H1 (cell line): ENCODE measurements at regions not wholly inside any gene's neighbourhood (a gene's known extent, or its start where the extent isn't known, plus 50 kb on each side); places are given as distances from the start of the nearest gene placed in this dataset.

Experiments used
- CTCF ChIA-PET: fragments of 300-600 bp; sonication (Branson Sonifier 250); formaldehyde crosslinking; loops from one replicate; lab custom pipeline; 2021; ENCODE audit not compliant: partially characterized antibody; lab: Charles Lee
- POLR2A ChIA-PET: fragments of 300-600 bp; sonication (Branson Sonifier 250); formaldehyde crosslinking; loops from one replicate; lab custom pipeline; 2021; ENCODE audit warnings: inconsistent platforms; ENCODE audit not compliant: partially characterized antibody; lab: Charles Lee
- DNase-seq, 2 experiments: peaks; one replicate each; pipeline versions ENCODE4 v3.0.0 to v3.0.0-alpha.2; 2010 to 2022; ENCODE audit warnings: low spot score in 2 of 2, low read depth in 1 of 2, mixed read lengths in 1 of 2
- FAIRE-seq: peaks from 2 replicates; lab custom pipeline; 2011; peaks lifted over from hg19 to GRCh38; lab: Jason Lieb, UNC
- H2AFZ ChIP-seq: 2 replicates; pipeline ENCODE4 v1.8.1; 2012; ENCODE audit warnings: low read length, inconsistent platforms
- H2AK5ac ChIP-seq: 2 replicates; pipeline ENCODE4 v1.6.1; 2013; ENCODE audit warnings: low read depth, low read length
- H2BK120ac ChIP-seq: replicated peaks from 2 replicates; pipeline ENCODE3; 2013; ENCODE audit warnings: low read depth, low read length, inconsistent platforms
- H2BK12ac ChIP-seq: 2 replicates; pipeline ENCODE4 v1.6.1; 2013; ENCODE audit warnings: low read depth, low read length
- H2BK15ac ChIP-seq: 2 replicates; pipeline ENCODE4 v1.6.1; 2013; ENCODE audit warnings: low read length
- H2BK20ac ChIP-seq: 2 replicates; pipeline ENCODE4 v1.6.1; 2013; ENCODE audit warnings: low read length
- H2BK5ac ChIP-seq: 2 replicates; pipeline ENCODE4 v1.6.1; 2013; ENCODE audit warnings: low read depth, low read length
- H3K14ac ChIP-seq: 2 replicates; pipeline ENCODE4 v1.6.1; 2013; ENCODE audit warnings: inconsistent platforms; ENCODE audit not compliant: insufficient read length
- H3K18ac ChIP-seq: 2 replicates; pipeline ENCODE4 v1.6.1; 2013; ENCODE audit warnings: low read length; ENCODE audit errors: extremely low read depth
- H3K23ac ChIP-seq: 2 replicates; pipeline ENCODE4 v1.6.1; 2013; ENCODE audit warnings: inconsistent platforms; ENCODE audit not compliant: insufficient read length
- H3K23me2 ChIP-seq: 2 replicates; pipeline ENCODE4 v1.6.1; 2013; ENCODE audit warnings: low read depth, low read length
- H3K27ac ChIP-seq: 2 replicates; pipeline ENCODE4 v1.6.1; 2011; ENCODE audit warnings: low read depth, low read length, inconsistent platforms
- H3K27me3 ChIP-seq, 4 experiments: replicated peaks in 1 of 4; 1 replicate in 1 of 4; 2 replicates in 3 of 4; pipeline versions ENCODE4 v1.6.1 to v1.8.1; 2011 to 2013; ENCODE audit warnings: low read length in 3 of 4, mild to moderate bottlenecking in 3 of 4, inconsistent platforms in 2 of 4, mixed read lengths in 2 of 4, moderate library complexity in 1 of 4; ENCODE audit not compliant: control insufficient read depth in 3 of 4, insufficient read depth in 3 of 4; ENCODE audit errors: extremely low read depth in 1 of 4
- H3K36me3 ChIP-seq, 4 experiments: 2 replicates each; pipeline versions ENCODE4 v1.6.1 to v1.8.1; 2011 to 2013; ENCODE audit warnings: mild to moderate bottlenecking in 4 of 4, low read length in 3 of 4, moderate library complexity in 2 of 4, control low read depth in 1 of 4, inconsistent platforms in 1 of 4; ENCODE audit not compliant: insufficient read depth in 4 of 4, control insufficient read depth in 2 of 4
- H3K4ac ChIP-seq: replicated peaks from 2 replicates; pipeline ENCODE3; 2013; ENCODE audit warnings: low read length, low read depth, mixed read lengths, inconsistent platforms; ENCODE audit not compliant: insufficient read length
- H3K4me1 ChIP-seq, 4 experiments: replicated peaks in 1 of 4; 1 replicate in 1 of 4; 2 replicates in 3 of 4; pipeline versions ENCODE4 v1.6.1 to v1.8.1; 2011 to 2013; ENCODE audit warnings: low read length in 3 of 4, inconsistent platforms in 2 of 4, mixed read lengths in 1 of 4; ENCODE audit not compliant: insufficient read depth in 4 of 4, control insufficient read depth in 3 of 4
- H3K4me2 ChIP-seq, 2 experiments: 2 replicates each; pipeline versions ENCODE4 v1.6.1 to v1.8.1; 2011 to 2013; ENCODE audit warnings: low read depth in 2 of 2, low read length in 2 of 2, control low read depth in 1 of 2, inconsistent platforms in 1 of 2, mild to moderate bottlenecking in 1 of 2; ENCODE audit not compliant: insufficient read depth in 1 of 2
- H3K4me3 ChIP-seq, 4 experiments: fragments of 200-600, 300-600 bp in 1 of 4; sonication (generic), shearing (Covaris generic), sonication (Bioruptor Twin) in 1 of 4; 2 replicates each; pipeline versions ENCODE4 v1.5.1 to v1.8.1; 2011 to 2016; ENCODE audit warnings: low read length in 4 of 4, low read depth in 3 of 4, control low read depth in 2 of 4, inconsistent platforms in 2 of 4, mild to moderate bottlenecking in 2 of 4, mixed read lengths in 1 of 4, moderate library complexity in 1 of 4; ENCODE audit not compliant: insufficient read depth in 2 of 4; ENCODE audit errors: extremely low read depth in 1 of 4
- H3K56ac ChIP-seq: replicated peaks from 2 replicates; pipeline ENCODE3; 2013; ENCODE audit warnings: low read depth, mild to moderate bottlenecking, mixed read lengths, low read length, inconsistent platforms; ENCODE audit not compliant: insufficient read length
- H3K79me1 ChIP-seq: 2 replicates; pipeline ENCODE4 v1.6.1; 2013; ENCODE audit warnings: low read depth, low read length, control low read depth
- H3K79me2 ChIP-seq, 2 experiments: 2 replicates each; pipeline versions ENCODE4 v1.6.1 to v1.8.1; 2012 to 2013; ENCODE audit warnings: low read length in 2 of 2, mild to moderate bottlenecking in 2 of 2, inconsistent platforms in 1 of 2; ENCODE audit not compliant: insufficient read depth in 2 of 2, control insufficient read depth in 1 of 2
- H3K9ac ChIP-seq, 4 experiments: replicated peaks in 1 of 4; 1 replicate in 1 of 4; 2 replicates in 3 of 4; pipeline versions ENCODE4 v1.6.1 to v1.8.1; 2011 to 2013; ENCODE audit warnings: low read depth in 3 of 4, low read length in 3 of 4, control low read depth in 2 of 4, mild to moderate bottlenecking in 2 of 4, moderate library complexity in 2 of 4, inconsistent platforms in 1 of 4; ENCODE audit errors: extremely low read depth in 1 of 4
- H3K9me3 ChIP-seq, 2 experiments: 2 replicates each; pipeline versions ENCODE4 v1.6.1 to v1.8.1; 2012 to 2013; ENCODE audit warnings: mild to moderate bottlenecking in 2 of 2, moderate library complexity in 2 of 2, control low read depth in 1 of 2, inconsistent platforms in 1 of 2, low read depth in 1 of 2, low read length in 1 of 2, mixed read lengths in 1 of 2; ENCODE audit not compliant: insufficient read depth in 2 of 2
- H4K20me1 ChIP-seq, 2 experiments: replicated peaks in 1 of 2; 2 replicates each; pipeline versions ENCODE3 to v1.8.1; 2011 to 2013; ENCODE audit warnings: inconsistent platforms in 2 of 2, low read length in 2 of 2, mild to moderate bottlenecking in 1 of 2; ENCODE audit not compliant: insufficient read depth in 2 of 2, control insufficient read depth in 1 of 2
- H4K5ac ChIP-seq: 2 replicates; pipeline ENCODE4 v1.6.1; 2013; ENCODE audit warnings: low read length, low read depth, mixed read lengths, inconsistent platforms; ENCODE audit not compliant: insufficient read length
- H4K8ac ChIP-seq: 2 replicates; pipeline ENCODE4 v1.8.0; 2013; ENCODE audit warnings: mild to moderate bottlenecking, moderate library complexity, low read length, inconsistent platforms; ENCODE audit not compliant: insufficient read depth; ENCODE audit errors: extremely low read depth
- H4K91ac ChIP-seq: replicated peaks from 2 replicates; pipeline ENCODE3; 2013; ENCODE audit warnings: low read length, mixed read lengths, inconsistent platforms; ENCODE audit not compliant: insufficient read length
- ASH2L ChIP-seq: fragments of 200-600, 300-600 bp; sonication (generic); IDR thresholded peaks from one replicate; pipeline ENCODE4 v1.7.1; 2017; ENCODE audit warnings: low read length
- BCL11A ChIP-seq, 2 experiments: IDR thresholded peaks; one replicate each; pipeline ENCODE4 v1.6.1; 2011; ENCODE audit warnings: low read depth in 2 of 2, low read length in 2 of 2, mild to moderate bottlenecking in 2 of 2
- CBX5 ChIP-seq: fragments of 300-800, 300-1000 bp; sonication (generic); IDR thresholded peaks from 2 replicates; pipeline ENCODE4 v1.7.1; 2016; ENCODE audit warnings: antibody characterized with exemption, low read length, low read depth
- EZH2 ChIP-seq: fragments of 200-600 bp; sonication (generic); IDR thresholded peaks from 2 replicates; pipeline ENCODE4 v1.7.1; 2012; ENCODE audit warnings: low read depth, mild to moderate bottlenecking, moderate library complexity, low read length, inconsistent platforms; ENCODE audit not compliant: severe bottlenecking
- JUN ChIP-seq: IDR thresholded peaks from 2 replicates; pipeline ENCODE4 v1.6.1; 2011; ENCODE audit warnings: low read depth, mild to moderate bottlenecking, improper control_type of control experiment, low read length
- KDM5A ChIP-seq: fragments of 200-600 bp; IDR thresholded peaks from 2 replicates; pipeline ENCODE4 v1.7.1; 2012; ENCODE audit warnings: mild to moderate bottlenecking, low read length, inconsistent platforms, mixed read lengths
- NRF1 ChIP-seq: IDR thresholded peaks from 2 replicates; pipeline ENCODE4 v1.6.1; 2011; ENCODE audit warnings: mild to moderate bottlenecking, low read depth, low read length, improper control_type of control experiment
- POU5F1 ChIP-seq: IDR thresholded peaks from 2 replicates; pipeline ENCODE4 v1.6.1; 2011; ENCODE audit warnings: low read depth, mild to moderate bottlenecking, low read length, moderate library complexity
- RBBP5 ChIP-seq: IDR thresholded peaks from 2 replicates; pipeline ENCODE4 v1.7.1; 2012; ENCODE audit warnings: low read depth, mild to moderate bottlenecking, inconsistent platforms, low read length, moderate library complexity, borderline replicate concordance
- RNF2 ChIP-seq: fragments of 200-900, 300-1000 bp; sonication (generic); IDR thresholded peaks from 2 replicates; pipeline ENCODE4 v1.7.1; 2016; ENCODE audit warnings: borderline replicate concordance, low read depth, mild to moderate bottlenecking, antibody characterized with exemption, low read length; ENCODE audit not compliant: poor library complexity, severe bottlenecking; ENCODE audit errors: missing control alignments
- TAF1 ChIP-seq: IDR thresholded peaks from 2 replicates; pipeline ENCODE4 v1.6.1; 2011; ENCODE audit warnings: mild to moderate bottlenecking, low read depth, low read length
- TCF12 ChIP-seq: IDR thresholded peaks from 2 replicates; pipeline ENCODE4 v1.6.1; 2011; ENCODE audit warnings: low read depth, mild to moderate bottlenecking, low read length
- YY1 ChIP-seq: IDR thresholded peaks from 2 replicates; pipeline ENCODE4 v1.6.1; 2011; ENCODE audit warnings: low read depth, mild to moderate bottlenecking, low read length
- ZNF274 ChIP-seq: IDR thresholded peaks from 2 replicates; pipeline ENCODE4 v1.7.0; 2012; ENCODE audit warnings: low read length, borderline replicate concordance; ENCODE audit errors: extremely low read depth
- WGBS, 2 experiments: shearing (Covaris generic) in 1 of 2; methylation state at CpG; one replicate each; pipeline versions ENCODE4 v1.1.6 to v1.1.7; 2013 to 2015; ENCODE audit warnings: low lambda C conversion rate in 2 of 2, mixed read lengths in 2 of 2, inconsistent platforms in 1 of 2, low coverage in 1 of 2, missing lambda C conversion rate in 1 of 2; ENCODE audit not compliant: insufficient replicate concordance in 2 of 2, insufficient coverage in 1 of 2, insufficient read length in 1 of 2; ENCODE audit errors: extremely low coverage in 1 of 2, missing lambda C conversion rate in 1 of 2; 5-methylcytosine and 5-hydroxymethylcytosine counted together

DNA sequence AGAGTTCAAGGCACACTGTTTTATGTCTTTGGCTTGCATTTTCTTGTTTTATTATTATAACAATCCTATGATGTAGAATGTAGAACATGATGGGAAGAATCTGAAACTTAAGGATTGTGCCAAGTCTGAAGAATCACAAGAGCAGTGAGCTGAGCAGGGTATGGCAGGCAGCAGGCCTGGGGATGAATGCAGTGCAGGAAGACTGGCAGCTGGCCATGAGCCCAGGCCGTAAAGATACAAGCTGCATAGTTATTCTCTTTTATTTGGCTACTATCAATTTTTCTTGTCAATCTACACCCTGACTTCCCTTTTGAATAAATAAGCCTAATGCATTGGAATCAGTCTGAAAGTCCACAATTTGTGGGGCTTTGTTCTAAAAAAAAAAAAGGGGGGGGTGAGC lies 89.6 kb upstream of the ARPP21 start:
- ChIA-PET CTCF (no interaction called here), POLR2A (no interaction called here)
- H3K79me1 ChIP-seq = no peaks in the 10 kb centered on the region
- no peaks in the 10 kb centered on the region for H3K27me3 ChIP-seq
- H2BK120ac ChIP-seq = no peak overlapping the region
- no peak overlapping the region; the same call in 1 of the 2 replicates for H4K8ac ChIP-seq
- H3K4me2 ChIP-seq = no peak overlapping the region
- H3K27ac ChIP-seq = no peak overlapping the region
- no peak overlapping the region for H3K9ac ChIP-seq
- 95% methylated on average over 1 of the region's 1 CpG; no CpG with 5 or more reads in 1 of the 2 experiments for WGBS, 2 experiments
- H3K14ac ChIP-seq = no peak overlapping the region
- H3K56ac ChIP-seq = no peak overlapping the region
- no peak overlapping the region for H2BK12ac ChIP-seq
- H3K4me3 ChIP-seq = no peak overlapping the region
- no peak overlapping the region for H3K4ac ChIP-seq
- H4K5ac ChIP-seq = no peak overlapping the region
- H2AK5ac ChIP-seq = no peak overlapping the region
- no peak overlapping the region for H3K18ac ChIP-seq
- H4K20me1 ChIP-seq = no peaks in the 10 kb centered on the region
- H3K23ac ChIP-seq = no peak overlapping the region
- H3K36me3 ChIP-seq = no peaks in the 10 kb centered on the region
- DNase-seq = no peak
- no peak overlapping the region for H2BK20ac ChIP-seq
- H3K23me2 ChIP-seq = no peaks in the 10 kb centered on the region
- H4K91ac ChIP-seq = no peak overlapping the region
- no peak overlapping the region for H2BK5ac ChIP-seq
- H3K79me2 ChIP-seq = no peaks in the 10 kb centered on the region
- FAIRE-seq = no peak
- no peaks in the 10 kb centered on the region for H3K4me1 ChIP-seq
- no peak overlapping the region for H2AFZ ChIP-seq
- H2BK15ac ChIP-seq = no peak overlapping the region
- H3K9me3 ChIP-seq = no peaks in the 10 kb centered on the region
- TF ChIP-seq RNF2 = no peak
- TF ChIP-seq CBX5 = no peak
- no peak for TF ChIP-seq RBBP5
- TF ChIP-seq ASH2L = no peak
- TF ChIP-seq POU5F1 = no peak
- TF ChIP-seq TAF1 = no peak
- no peak for TF ChIP-seq NRF1
- no peak for TF ChIP-seq YY1
- TF ChIP-seq KDM5A = no peak
- no peak for TF ChIP-seq EZH2
- TF ChIP-seq BCL11A (IDR thresholded peaks at IDR 0.05; ENCODE audit: low read depth in 2 of 2, low read length in 2 of 2) = no peak
- no peak for TF ChIP-seq ZNF274
- TF ChIP-seq JUN = no peak
- no peak for TF ChIP-seq TCF12
